ENCODE measurements at regions not wholly inside any gene's neighbourhood (a gene's known extent, or its start where the extent isn't known, plus 50 kb on each side); places are given as distances from the start of the nearest gene placed in this dataset.
"Not testable (repeated sequence)": the region's sequence is repeated elsewhere in the genome, so short reads cannot be mapped to it uniquely, and the experiment has no call there.

GRCh38 chr12:115898670-115899069, 378.8 kb downstream of the MED13L start:
- DNase-seq (ENCODE audit: low spot score) = no peak

DNA sequence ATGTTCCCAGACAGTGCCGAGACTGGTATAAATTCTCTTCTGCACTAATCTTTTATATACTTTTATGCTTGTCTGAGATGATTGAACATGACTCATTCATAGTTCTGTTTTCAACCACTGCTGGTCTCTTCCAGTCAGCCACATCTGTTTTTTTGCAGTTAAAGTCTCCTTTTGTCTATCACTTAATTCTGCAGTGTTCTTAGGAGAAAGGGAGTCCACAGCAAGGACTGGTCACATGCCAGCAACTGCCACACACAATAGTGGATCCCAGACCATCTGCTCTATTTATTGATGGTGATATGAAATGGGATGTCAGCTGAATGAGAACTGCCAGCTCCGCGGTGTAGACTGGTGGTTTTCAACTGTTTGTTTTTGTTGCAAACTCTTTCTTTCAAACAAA, 379.8 kb downstream of the MED13L start:
- DNase-seq (ENCODE audit: low spot score) = no peak

- DNase-seq (ENCODE audit: low spot score) = no peak
Measured at GRCh38 chr12:115895247-115895646, 382.2 kb downstream of the MED13L start.

- no peak for DNase-seq (ENCODE audit: low spot score)
Measured at GRCh38 chr12:115891556-115892164, 385.8 kb downstream of the MED13L start.

- no peak for DNase-seq (ENCODE audit: low spot score)
Measured at GRCh38 chr12:115886666-115887065, 390.8 kb downstream of the MED13L start.

DNA sequence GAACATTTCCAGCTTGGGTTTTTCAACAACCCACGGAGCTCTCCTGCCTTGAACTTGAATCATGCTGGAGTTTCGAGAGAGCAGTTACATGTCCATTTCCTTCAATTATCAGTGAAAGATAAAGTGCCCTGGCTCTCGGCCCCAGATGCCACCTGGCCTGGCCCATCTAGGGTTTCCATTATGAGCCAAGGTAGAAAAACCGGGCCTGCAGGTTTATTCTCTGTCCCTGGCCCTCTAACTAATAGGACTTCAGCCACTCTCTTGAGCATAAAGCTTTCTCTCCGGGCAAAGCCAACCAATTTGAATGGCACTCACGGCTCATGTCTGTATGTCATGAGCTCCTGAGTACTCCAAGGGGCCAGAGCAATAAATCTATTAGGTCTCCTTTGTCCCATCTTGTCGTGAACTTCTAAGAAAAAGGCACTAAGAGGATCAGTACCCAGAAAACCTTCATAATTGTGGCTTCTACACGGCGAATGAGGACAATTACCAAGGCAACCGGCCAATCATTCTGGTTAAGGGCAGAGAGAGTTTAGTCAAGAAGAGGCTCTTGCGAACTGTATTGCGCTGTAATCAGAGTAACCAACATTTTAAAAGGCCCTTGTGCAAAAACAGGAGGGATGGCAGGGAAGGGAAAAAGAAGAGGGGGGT, 392.3 kb downstream of the MED13L start:
- no peak for DNase-seq (ENCODE audit: low spot score)

DNA sequence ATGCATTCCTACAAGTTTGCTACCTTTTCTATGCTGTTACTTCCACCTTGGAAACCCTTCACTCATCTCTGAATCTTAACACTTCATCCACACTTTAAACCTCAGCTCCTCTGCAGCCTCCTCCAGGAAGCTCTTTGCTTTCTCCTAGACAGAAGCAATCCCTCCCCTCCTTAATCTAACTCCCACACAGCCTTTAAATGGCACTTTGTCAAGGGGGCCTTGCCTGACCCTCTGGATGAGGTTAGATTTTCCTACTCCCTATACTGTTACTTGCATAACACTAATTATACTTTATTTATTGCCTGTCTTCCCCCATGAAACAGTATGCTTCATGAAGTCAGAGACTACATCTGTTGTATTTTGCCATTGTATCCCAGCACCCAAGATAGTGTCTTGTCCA, 394.6 kb downstream of the MED13L start:
- no peak for DNase-seq (ENCODE audit: low spot score)

- DNase-seq (ENCODE audit: low spot score) = no peak
Measured at GRCh38 chr12:115880238-115880637, 397.3 kb downstream of the MED13L start.

GRCh38 chr12:115879354-115879753, 398.1 kb downstream of the MED13L start:
- DNase-seq (ENCODE audit: low spot score) = no peak

- no peak for DNase-seq (ENCODE audit: low spot score)
Measured at GRCh38 chr12:115873451-115874082, 403.9 kb downstream of the MED13L start.

DNA sequence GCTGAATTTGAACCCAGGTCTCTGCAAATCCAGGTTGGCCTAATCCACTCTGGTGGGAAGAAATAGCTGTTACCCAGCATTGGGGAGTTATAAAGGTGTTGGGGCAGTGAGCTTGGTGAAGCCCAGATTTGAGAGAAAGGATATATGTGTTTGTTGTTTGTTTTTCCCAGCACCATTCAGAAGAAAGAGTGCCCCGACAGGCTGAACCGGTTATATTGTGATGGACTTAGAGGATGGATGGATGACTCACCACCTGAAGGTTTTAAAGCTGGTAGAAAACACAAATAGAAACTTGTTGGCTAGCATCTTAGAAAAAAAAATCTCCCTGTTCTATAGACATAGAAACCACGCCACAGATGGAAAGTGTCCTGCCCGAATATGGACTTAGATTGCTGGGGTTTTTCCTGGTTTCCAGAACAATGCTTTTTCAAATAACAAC, 404.6 kb downstream of the MED13L start:
- no peak for DNase-seq (ENCODE audit: low spot score)

GRCh38 chr12:115872212-115872611, 405.3 kb downstream of the MED13L start:
- no peak for DNase-seq (ENCODE audit: low spot score)

DNA sequence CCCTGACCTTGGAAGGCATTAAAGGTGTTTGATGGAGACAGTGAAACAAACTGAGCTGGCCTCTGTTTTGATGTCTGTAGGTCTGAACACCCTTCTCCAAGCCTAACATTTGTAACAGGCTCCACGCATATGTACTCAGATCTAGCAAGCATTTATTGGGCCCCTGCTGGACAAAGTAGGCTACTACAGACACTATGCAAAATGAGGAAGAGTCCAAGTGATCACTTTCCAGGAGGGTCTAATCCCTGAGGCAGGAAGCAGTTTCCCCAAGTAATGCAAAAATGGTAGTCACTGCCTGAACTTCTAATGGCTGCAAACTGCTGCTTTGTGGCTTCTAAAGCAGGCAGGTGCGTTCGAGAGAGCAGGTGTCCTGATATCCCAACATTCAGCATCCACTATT, 405.8 kb downstream of the MED13L start:
- peak; percentile 46 for DNase-seq (ENCODE audit: low spot score)

DNA sequence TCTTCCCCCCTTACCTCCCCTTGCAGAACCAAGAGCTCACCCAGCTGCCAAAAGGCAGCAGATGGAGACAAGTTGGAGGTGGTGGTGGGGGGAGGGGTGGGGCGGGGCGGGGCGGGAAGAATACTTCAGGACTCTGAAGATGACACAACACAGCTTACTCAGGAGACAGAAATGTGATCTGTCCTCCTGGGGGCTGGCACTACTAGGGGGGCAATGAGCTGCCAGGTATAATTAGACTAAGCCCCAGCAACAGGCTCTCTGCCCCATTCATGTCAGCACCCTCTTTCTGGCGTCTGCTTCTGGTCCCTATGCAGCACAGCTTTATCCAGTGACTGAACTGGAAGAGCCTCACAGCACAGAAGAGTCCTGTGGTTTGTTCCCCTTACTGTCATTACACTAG, 407.0 kb downstream of the MED13L start:
- no peak for DNase-seq (ENCODE audit: low spot score)

GRCh38 chr12:115870021-115870420, 407.5 kb downstream of the MED13L start:
- DNase-seq (ENCODE audit: low spot score) = no peak

GRCh38 chr12:115869604-115870003, 407.9 kb downstream of the MED13L start:
- DNase-seq (ENCODE audit: low spot score) = no peak

DNA sequence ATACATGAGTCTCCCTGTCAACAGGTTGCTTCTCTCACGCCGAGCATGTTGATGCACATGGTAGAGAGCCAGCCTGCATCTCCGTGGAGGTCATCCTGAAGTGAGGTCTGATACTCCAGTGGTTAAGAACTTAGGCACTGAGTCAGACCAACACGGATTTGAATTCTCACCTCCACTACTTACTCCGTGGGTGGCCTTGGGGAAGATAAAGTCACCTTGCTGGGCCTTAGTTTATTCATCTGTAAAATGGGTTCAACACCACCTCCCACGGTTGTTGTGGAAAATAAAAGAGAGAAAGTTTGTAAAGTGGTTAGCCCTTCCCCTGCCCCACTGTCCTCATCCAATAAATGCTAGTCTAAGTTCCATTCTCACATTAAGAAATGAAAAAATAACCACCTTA, 408.9 kb downstream of the MED13L start:
- DNase-seq (ENCODE audit: low spot score) = no peak

- no peak for DNase-seq (ENCODE audit: low spot score)
Measured at GRCh38 chr12:115867854-115868253, 409.6 kb downstream of the MED13L start.

DNA sequence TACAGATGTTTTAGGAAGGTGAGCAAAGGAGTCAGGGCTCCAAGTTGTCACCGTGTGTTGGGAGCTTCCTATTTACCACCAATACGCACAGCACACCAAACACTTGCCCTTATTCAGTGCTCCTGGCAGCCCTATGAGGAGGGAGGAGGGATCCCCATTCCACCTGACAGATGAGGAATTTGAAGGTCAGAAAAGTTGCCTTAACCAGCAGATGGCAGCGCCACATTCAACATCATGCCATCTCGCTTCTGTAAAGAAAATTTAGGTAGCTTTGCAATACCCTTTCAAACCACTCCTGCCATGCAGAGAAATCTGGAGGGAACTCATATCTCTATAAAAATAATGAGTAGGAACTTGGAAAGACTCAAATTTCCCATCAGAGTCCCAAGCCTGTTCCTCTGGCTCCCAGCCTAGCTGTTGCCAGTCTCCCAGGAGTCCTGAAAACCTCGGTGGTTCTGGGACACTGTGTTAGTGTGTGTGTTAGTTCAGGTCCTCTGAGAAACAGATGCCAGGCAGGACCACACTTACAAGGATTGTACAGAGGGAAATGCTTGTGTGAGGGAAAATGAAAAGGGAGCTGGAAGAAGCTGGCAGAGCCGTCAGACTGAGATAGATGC, 410.5 kb downstream of the MED13L start:
- DNase-seq (ENCODE audit: low spot score) = no peak

DNA sequence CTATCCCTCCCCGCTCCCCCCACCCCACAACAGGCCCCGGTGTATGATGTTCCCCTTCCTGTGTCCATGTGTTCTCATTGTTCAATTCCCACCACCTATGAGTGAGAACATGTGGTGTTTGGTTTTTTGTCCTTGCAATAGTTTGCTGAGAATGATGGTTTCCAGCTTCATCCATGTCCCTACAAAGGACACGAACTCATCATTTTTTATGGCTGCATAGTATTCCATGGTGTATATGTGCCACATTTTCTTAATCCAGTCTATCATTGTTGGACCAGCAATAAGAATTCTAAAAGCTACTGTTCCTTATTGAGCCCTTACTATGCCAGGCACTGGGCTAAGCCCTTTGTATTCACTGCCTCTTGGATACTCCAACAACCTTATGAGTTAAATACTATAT, 411.2 kb downstream of the MED13L start:
- not testable (repeated sequence) for DNase-seq (ENCODE audit: low spot score)

- no peak for DNase-seq (ENCODE audit: low spot score)
Measured at GRCh38 chr12:115864396-115864795, 413.1 kb downstream of the MED13L start.

DNA sequence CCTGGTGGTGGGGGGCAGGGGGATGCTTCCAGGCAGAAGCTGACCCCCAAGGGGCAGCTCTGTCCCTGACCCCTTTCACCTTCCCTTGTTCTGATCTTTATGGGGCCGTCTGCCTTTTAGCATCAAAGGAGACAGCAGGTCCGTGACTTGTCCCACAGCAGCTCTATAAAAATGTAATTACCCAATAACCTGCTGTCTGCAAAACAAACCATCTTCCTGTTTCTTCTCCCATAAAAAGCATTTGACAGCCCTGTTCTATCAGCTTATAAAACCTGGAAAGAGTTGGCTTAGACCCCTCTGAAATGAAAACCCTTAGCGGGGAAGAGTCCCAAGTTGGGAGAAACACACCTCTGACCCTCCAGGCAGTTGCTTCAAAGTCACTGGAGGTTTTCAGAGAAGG, 416.9 kb downstream of the MED13L start:
- DNase-seq (ENCODE audit: low spot score) = no peak

- DNase-seq (ENCODE audit: low spot score) = no peak
Measured at GRCh38 chr12:115859231-115859630, 418.3 kb downstream of the MED13L start.
